HEK293T (cell line): ENCODE measurements at regions not wholly inside any gene's neighbourhood (a gene's known extent, or its start where the extent isn't known, plus 50 kb on each side); places are given as distances from the start of the nearest gene placed in this dataset.
"Not testable (repeated sequence)": the region's sequence is repeated elsewhere in the genome, so short reads cannot be mapped to it uniquely, and the experiment has no call there.

Source experiments
- BHLHE40 ChIP-seq: fragments of 450-650 bp; IDR thresholded peaks from 2 replicates; pipeline ENCODE4 v1.6.1; 2016; ENCODE audit warnings: mild to moderate bottlenecking, moderate library complexity, borderline replicate concordance
- SUZ12 ChIP-seq: fragments of 450-650 bp; IDR thresholded peaks from 2 replicates; pipeline ENCODE4 v1.6.1; 2016; ENCODE audit warnings: mild to moderate bottlenecking

- not testable (repeated sequence) for TF ChIP-seq BHLHE40, SUZ12
These were observed 474.9 kb downstream of the TMEM121 start for GRCh38 chr14:106001277-106001676.
